Breast epithelium (tissue), 3 donors: ENCODE measurements at regions not wholly inside any gene's neighbourhood (a gene's known extent, or its start where the extent isn't known, plus 50 kb on each side); places are given as distances from the start of the nearest gene placed in this dataset.

ENCODE experiments used
- POLR2A ChIP-seq: fragments of 450-650 bp; IDR thresholded peaks from one replicate; pipeline ENCODE4 v1.6.1; 2016; ENCODE audit warnings: antibody characterized with exemption, mild to moderate bottlenecking, moderate library complexity
- TF ChIP-seq, protein P1 (sequence below), 3 donors: fragments of 450-650 bp; IDR thresholded peaks; one replicate each; pipeline ENCODE4 v1.5.1; 2016 to 2017; ENCODE audit warnings: antibody characterized with exemption in 3 of 3, mild to moderate bottlenecking in 3 of 3, moderate library complexity in 3 of 3

DNA sequence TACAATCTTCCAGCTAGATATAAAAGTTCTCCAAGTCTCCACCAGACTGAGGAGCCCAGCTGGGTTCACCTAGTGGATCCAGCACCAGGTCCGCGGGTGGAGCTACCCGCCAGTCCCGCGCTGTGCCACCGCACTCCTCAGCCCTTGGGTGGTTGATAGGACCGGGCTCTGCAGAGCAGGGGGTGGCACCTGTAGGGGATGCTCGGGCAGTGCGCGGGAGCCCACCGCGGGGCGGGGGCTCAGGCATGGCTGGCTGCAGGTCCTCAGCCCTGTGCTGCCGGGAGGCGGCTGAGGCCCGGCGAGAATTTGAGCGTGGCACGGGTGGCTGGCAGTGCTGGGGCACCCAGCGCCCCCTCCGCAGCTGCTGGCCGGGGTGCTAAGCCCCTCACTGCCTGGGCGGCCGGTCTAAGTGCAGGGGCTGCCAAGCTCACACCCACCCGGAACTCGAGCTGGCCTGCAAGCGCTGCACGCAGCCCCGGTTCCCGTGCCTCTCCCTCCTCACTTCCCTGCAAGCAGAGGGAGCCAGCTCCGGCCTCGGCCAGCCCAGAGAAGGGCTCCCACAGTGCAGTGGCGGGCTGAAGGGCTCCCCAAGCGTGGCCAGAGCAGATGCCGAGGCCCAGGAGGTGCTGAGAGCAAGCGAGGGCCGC is 542.8 kb upstream of the PCDH9 start:
- TF ChIP-seq, protein P1, sequence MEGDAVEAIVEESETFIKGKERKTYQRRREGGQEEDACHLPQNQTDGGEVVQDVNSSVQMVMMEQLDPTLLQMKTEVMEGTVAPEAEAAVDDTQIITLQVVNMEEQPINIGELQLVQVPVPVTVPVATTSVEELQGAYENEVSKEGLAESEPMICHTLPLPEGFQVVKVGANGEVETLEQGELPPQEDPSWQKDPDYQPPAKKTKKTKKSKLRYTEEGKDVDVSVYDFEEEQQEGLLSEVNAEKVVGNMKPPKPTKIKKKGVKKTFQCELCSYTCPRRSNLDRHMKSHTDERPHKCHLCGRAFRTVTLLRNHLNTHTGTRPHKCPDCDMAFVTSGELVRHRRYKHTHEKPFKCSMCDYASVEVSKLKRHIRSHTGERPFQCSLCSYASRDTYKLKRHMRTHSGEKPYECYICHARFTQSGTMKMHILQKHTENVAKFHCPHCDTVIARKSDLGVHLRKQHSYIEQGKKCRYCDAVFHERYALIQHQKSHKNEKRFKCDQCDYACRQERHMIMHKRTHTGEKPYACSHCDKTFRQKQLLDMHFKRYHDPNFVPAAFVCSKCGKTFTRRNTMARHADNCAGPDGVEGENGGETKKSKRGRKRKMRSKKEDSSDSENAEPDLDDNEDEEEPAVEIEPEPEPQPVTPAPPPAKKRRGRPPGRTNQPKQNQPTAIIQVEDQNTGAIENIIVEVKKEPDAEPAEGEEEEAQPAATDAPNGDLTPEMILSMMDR (IDR thresholded peaks at IDR 0.05), result no peak
- no peak for TF ChIP-seq POLR2A
